SK-N-SH treated with all-trans-retinoic acid at 6 μM for 48 hours (cell line): ENCODE measurements at regions not wholly inside any gene's neighbourhood (a gene's known extent, or its start where the extent isn't known, plus 50 kb on each side); places are given as distances from the start of the nearest gene placed in this dataset.

ENCODE experiments used
- PATZ1 ChIP-seq: fragments of 250-450 bp; sonication (Bioruptor Pico); IDR thresholded peaks from 2 replicates; pipeline ENCODE4 v1.8.0; 2020; ENCODE audit warnings: mild to moderate bottlenecking, moderate library complexity, borderline replicate concordance
- ZC3H10 ChIP-seq: fragments of 250-450 bp; sonication (Bioruptor Pico); IDR thresholded peaks from 2 replicates; pipeline ENCODE4 v1.5.1; 2021; ENCODE audit warnings: mild to moderate bottlenecking, moderate library complexity
- ZFP30 ChIP-seq: fragments of 450-650 bp; formaldehyde crosslinking; IDR thresholded peaks from 2 replicates; pipeline ENCODE4 v1.5.0; 2022; ENCODE audit warnings: mild to moderate bottlenecking, moderate library complexity

- no peak for TF ChIP-seq PATZ1 (CRISPR knock-in tag)
- TF ChIP-seq ZFP30 (CRISPR knock-in tag) = no peak
- no peak for TF ChIP-seq ZC3H10 (CRISPR knock-in tag)
Observed at GRCh38 chr3:77873598-77873997, 833.7 kb downstream of the ROBO2 start.
